ENCODE measurements at regions not wholly inside any gene's neighbourhood (a gene's known extent, or its start where the extent isn't known, plus 50 kb on each side); places are given as distances from the start of the nearest gene placed in this dataset.

DNA sequence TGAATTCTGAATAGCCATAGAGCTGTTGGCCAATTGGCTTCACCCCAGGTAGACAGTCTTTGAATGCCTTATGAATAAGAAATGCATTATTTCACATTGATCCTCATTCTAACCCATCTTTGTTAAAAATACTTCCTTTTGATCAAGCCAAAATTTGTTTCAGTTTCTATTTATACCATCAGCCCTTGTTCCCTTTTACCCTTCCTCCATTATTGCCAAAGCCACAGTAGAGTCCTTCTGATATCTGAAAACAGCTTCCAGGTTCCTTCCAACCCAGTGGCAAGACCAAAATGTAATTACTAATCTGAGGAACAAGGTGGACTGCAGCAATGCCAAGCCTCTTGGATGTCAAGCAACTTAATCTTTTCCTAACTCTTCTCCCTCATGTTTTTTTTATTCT, 458.8 kb downstream of the BUD13 start:
- TF ChIP-seq, protein P1, sequence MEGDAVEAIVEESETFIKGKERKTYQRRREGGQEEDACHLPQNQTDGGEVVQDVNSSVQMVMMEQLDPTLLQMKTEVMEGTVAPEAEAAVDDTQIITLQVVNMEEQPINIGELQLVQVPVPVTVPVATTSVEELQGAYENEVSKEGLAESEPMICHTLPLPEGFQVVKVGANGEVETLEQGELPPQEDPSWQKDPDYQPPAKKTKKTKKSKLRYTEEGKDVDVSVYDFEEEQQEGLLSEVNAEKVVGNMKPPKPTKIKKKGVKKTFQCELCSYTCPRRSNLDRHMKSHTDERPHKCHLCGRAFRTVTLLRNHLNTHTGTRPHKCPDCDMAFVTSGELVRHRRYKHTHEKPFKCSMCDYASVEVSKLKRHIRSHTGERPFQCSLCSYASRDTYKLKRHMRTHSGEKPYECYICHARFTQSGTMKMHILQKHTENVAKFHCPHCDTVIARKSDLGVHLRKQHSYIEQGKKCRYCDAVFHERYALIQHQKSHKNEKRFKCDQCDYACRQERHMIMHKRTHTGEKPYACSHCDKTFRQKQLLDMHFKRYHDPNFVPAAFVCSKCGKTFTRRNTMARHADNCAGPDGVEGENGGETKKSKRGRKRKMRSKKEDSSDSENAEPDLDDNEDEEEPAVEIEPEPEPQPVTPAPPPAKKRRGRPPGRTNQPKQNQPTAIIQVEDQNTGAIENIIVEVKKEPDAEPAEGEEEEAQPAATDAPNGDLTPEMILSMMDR (IDR thresholded peaks at IDR 0.05), result no peak
- TF ChIP-seq POLR2A (IDR thresholded peaks at IDR 0.05), result no peak
